Kidney (tissue), 13 donors: ENCODE measurements at regions not wholly inside any gene's neighbourhood (a gene's known extent, or its start where the extent isn't known, plus 50 kb on each side); places are given as distances from the start of the nearest gene placed in this dataset.

Source experiments
- DNase-seq, 5 donors: peaks; one replicate each; pipeline ENCODE4 v3.0.0-alpha.2; 2013 to 2020
- FAIRE-seq: peaks from 2 replicates; lab custom pipeline; 2012; peaks lifted over from hg19 to GRCh38; lab: Jason Lieb, UNC
- H3K27ac ChIP-seq, 2 donors: one replicate each; pipeline ENCODE4 v1.7.0; 2013; ENCODE audit warnings: low read depth in 2 of 2, low read length in 2 of 2, inconsistent platforms in 1 of 2
- H3K27me3 ChIP-seq: one replicate; pipeline ENCODE4 v1.7.1; 2013; ENCODE audit warnings: low read length, inconsistent platforms; ENCODE audit not compliant: control insufficient read depth, insufficient read depth
- H3K36me3 ChIP-seq, 3 donors: one replicate each; pipeline versions ENCODE4 v1.7.0 to v1.7.1; 2013; ENCODE audit warnings: low read length in 3 of 3, control low read depth in 1 of 3, inconsistent platforms in 1 of 3; ENCODE audit not compliant: insufficient read depth in 3 of 3, control insufficient read depth in 2 of 3
- H3K4me1 ChIP-seq, 3 donors: one replicate each; pipeline versions ENCODE4 v1.7.0 to v1.7.1; 2013; ENCODE audit warnings: low read length in 3 of 3, inconsistent platforms in 1 of 3, low read depth in 1 of 3; ENCODE audit not compliant: control insufficient read depth in 2 of 3, insufficient read depth in 2 of 3
- H3K4me3 ChIP-seq, 3 donors: one replicate each; pipeline versions ENCODE4 v1.7.0 to v1.8.1; 2013; ENCODE audit warnings: low read length in 3 of 3, control low read depth in 1 of 3, inconsistent platforms in 1 of 3
- H3K9ac ChIP-seq, 3 donors: one replicate each; pipeline versions ENCODE4 v1.7.0 to v1.7.1; 2013; ENCODE audit warnings: low read length in 3 of 3, control low read depth in 1 of 3, inconsistent platforms in 1 of 3
- H3K9me3 ChIP-seq, 3 donors: one replicate each; pipeline versions ENCODE4 v1.7.0 to v1.7.1; 2013; ENCODE audit warnings: low read length in 3 of 3, control low read depth in 1 of 3, inconsistent platforms in 1 of 3; ENCODE audit not compliant: control insufficient read depth in 2 of 3, insufficient read depth in 1 of 3
- intact Hi-C: fragments of 100-400 bp; cut with DNase I; formaldehyde crosslinking; loops from one replicate; pipeline ENCODE4 v1.11.1; 2022
- TF ChIP-seq, protein P1 (sequence below): IDR thresholded peaks from 3 replicates; pipeline ENCODE4 v1.5.1; 2012; ENCODE audit warnings: mild to moderate bottlenecking, moderate library complexity, borderline replicate concordance; ENCODE audit not compliant: insufficient read depth; ENCODE audit errors: extremely low read depth
- donor health status: control.
- donor health status: control.
- donor health status: control.
- donor health status: control.
- donor health status: control.
- donor health status: DM: yes; HTN: yes; CAD: no.
- donor health status: Normal renal cell carcinoma (clear cell type).

DNA sequence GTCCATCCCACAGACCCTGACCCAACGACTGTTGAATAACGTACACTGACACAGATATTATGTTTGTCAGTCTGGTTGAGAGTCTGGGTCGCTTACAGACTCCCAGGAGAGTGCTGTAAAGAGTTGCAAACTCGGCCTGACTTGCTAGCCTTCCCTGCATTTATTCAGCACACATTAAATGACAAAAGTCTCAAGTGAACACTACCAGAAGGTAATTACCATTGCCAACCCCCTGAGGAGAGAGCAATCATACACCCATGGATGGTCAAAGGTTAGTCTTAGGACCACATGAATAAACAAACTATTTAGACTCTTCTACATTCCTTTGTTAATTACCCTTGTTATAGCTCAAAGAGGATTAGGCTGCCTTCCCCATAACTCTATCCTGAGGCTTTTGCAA lies 1048.6 kb downstream of the PCDH17 start:
- H3K9me3 ChIP-seq, result no peaks in the 10 kb centered on the region
- FAIRE-seq (no peak), DNase-seq (peak in 1 of 5 donors; percentile 10)
- intact Hi-C loops, result no loop called here
- H3K4me1 ChIP-seq, result no peaks in the 10 kb centered on the region
- H3K36me3 ChIP-seq, result no peaks in the 10 kb centered on the region
- H3K27me3 ChIP-seq, result no peaks in the 10 kb centered on the region
- no peak overlapping the region for H3K27ac ChIP-seq
- no peak overlapping the region for H3K4me3 ChIP-seq
- TF ChIP-seq, protein P1, sequence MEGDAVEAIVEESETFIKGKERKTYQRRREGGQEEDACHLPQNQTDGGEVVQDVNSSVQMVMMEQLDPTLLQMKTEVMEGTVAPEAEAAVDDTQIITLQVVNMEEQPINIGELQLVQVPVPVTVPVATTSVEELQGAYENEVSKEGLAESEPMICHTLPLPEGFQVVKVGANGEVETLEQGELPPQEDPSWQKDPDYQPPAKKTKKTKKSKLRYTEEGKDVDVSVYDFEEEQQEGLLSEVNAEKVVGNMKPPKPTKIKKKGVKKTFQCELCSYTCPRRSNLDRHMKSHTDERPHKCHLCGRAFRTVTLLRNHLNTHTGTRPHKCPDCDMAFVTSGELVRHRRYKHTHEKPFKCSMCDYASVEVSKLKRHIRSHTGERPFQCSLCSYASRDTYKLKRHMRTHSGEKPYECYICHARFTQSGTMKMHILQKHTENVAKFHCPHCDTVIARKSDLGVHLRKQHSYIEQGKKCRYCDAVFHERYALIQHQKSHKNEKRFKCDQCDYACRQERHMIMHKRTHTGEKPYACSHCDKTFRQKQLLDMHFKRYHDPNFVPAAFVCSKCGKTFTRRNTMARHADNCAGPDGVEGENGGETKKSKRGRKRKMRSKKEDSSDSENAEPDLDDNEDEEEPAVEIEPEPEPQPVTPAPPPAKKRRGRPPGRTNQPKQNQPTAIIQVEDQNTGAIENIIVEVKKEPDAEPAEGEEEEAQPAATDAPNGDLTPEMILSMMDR, result no peak
- no peak overlapping the region for H3K9ac ChIP-seq

DNA sequence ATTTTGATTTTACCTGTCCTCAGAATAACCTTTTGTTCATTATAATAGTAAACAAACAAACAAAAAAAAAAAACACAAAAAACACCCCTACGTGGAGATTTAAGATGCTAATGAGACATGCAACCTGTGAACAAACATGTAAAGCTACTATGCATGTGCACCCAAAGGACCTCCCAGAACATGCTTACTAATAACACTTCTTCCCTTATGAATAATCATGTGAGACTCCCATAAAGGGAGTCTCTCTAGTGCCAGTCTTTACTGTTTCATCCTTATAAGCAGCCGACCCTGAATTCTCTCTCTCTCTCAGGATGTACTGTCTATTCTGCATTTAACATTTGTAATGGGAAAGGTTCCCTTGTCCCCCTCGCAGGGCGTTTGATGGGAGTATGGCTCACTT lies 1051.1 kb downstream of the PCDH17 start:
- Histone ChIP-seq H3K27me3 (no peaks in the 10 kb centered on the region), H3K9ac (no peak overlapping the region), H3K9me3 (no peaks in the 10 kb centered on the region), H3K36me3 (no peaks in the 10 kb centered on the region), H3K4me3 (no peak overlapping the region), H3K27ac (no peak overlapping the region), H3K4me1 (no peaks in the 10 kb centered on the region)
- intact Hi-C loops, result no loop called here
- DNase-seq (no peak), FAIRE-seq (no peak)
- TF ChIP-seq, protein P1, result no peak

GRCh38 chr13:58687148-58687547 lies 1055.6 kb downstream of the PCDH17 start:
- FAIRE-seq (no peak), DNase-seq (no peak)
- Histone ChIP-seq H3K36me3 (no peaks in the 10 kb centered on the region), H3K27me3 (no peaks in the 10 kb centered on the region), H3K27ac (no peak overlapping the region), H3K9me3 (no peaks in the 10 kb centered on the region), H3K4me3 (no peak overlapping the region), H3K4me1 (no peaks in the 10 kb centered on the region), H3K9ac (no peak overlapping the region)
- TF ChIP-seq, protein P1, result no peak
- intact Hi-C loops, result no loop called here

GRCh38 chr13:58698531-58698930 lies 1067.0 kb downstream of the PCDH17 start:
- no peaks in the 10 kb centered on the region for H3K4me1 ChIP-seq
- no peak overlapping the region for H3K4me3 ChIP-seq

More at GRCh38 chr13:58698531-58698930, 1067.0 kb downstream of the PCDH17 start:
- no peak for DNase-seq
- H3K9me3 ChIP-seq, result no peaks in the 10 kb centered on the region
- FAIRE-seq, result no peak
- intact Hi-C loops, result no loop called here
- H3K9ac ChIP-seq, result no peak overlapping the region
- H3K27me3 ChIP-seq, result no peaks in the 10 kb centered on the region
- no peak overlapping the region for H3K27ac ChIP-seq
- no peaks in the 10 kb centered on the region for H3K36me3 ChIP-seq
- TF ChIP-seq, protein P1, result no peak
